K562 (cell line): ENCODE measurements at regions not wholly inside any gene's neighbourhood (a gene's known extent, or its start where the extent isn't known, plus 50 kb on each side); places are given as distances from the start of the nearest gene placed in this dataset.

Source experiments
- ATAC-seq: fragments of 200-7000 bp; cut with Tn5 transposase; 3 replicates; pipeline ENCODE4 v1.9.1; 2020; ENCODE audit warnings: moderate library complexity
- BruUV-seq: library from RNA; stranded (reverse); fragments of 400-500 nt; replicated peaks from 2 replicates; lab custom pipeline; 2021; lab: Mats Ljungman, UMichigan
- CTCF ChIA-PET: fragments of 300-600 bp; formaldehyde crosslinking; extraction: SDS; loops from one replicate; lab custom pipeline; 2021; ENCODE audit warnings: low intra/inter-chr PET ratio; lab: Yijun Ruan, JAX
- POLR2A ChIA-PET: fragments of 300-600, 350-650 bp; sonication (Branson Sonifier 250); formaldehyde crosslinking; extraction: SDS; loops from one replicate; lab custom pipeline; 2021; ENCODE audit warnings: antibody characterized with exemption, inconsistent platforms; lab: Yijun Ruan, JAX
- DNase-seq, 4 experiments: peaks; one replicate each; pipeline versions ENCODE4 v3.0.0 to v3.0.0-alpha.2; 2011 to 2018; ENCODE audit warnings: low spot score in 3 of 4, mixed read lengths in 3 of 4; ENCODE audit errors: extremely low read depth in 1 of 4
- FAIRE-seq: peaks from 2 replicates; lab custom pipeline; 2011; peaks lifted over from hg19 to GRCh38; lab: Jason Lieb, UNC
- H2AFZ ChIP-seq: 2 replicates; pipeline ENCODE4 v1.6.0; 2011; ENCODE audit warnings: low read depth, low read length, control low read depth, inconsistent platforms
- H3K27ac ChIP-seq: fragments of 200-600 bp; 3 replicates; pipeline ENCODE4 v1.8.0; 2011; ENCODE audit warnings: low read depth, mild to moderate bottlenecking, control low read depth, inconsistent platforms, low read length, moderate library complexity, mixed read lengths; ENCODE audit errors: extremely low read depth
- H3K27me3 ChIP-seq, 2 experiments: fragments of 300-600 bp in 1 of 2; 2 replicates in 1 of 2; 3 replicates in 1 of 2; pipeline versions ENCODE4 v1.6.0 to v1.8.0; 2011; ENCODE audit warnings: inconsistent platforms in 2 of 2, low read length in 2 of 2, mild to moderate bottlenecking in 1 of 2, mixed read lengths in 1 of 2, moderate library complexity in 1 of 2; ENCODE audit not compliant: control insufficient read depth in 2 of 2, insufficient read depth in 2 of 2
- H3K36me3 ChIP-seq: fragments of 300-600 bp; 3 replicates; pipeline ENCODE4 v1.8.0; 2011; ENCODE audit warnings: mild to moderate bottlenecking, low read length, inconsistent platforms; ENCODE audit not compliant: control insufficient read depth, insufficient read depth
- H3K4me1 ChIP-seq, 2 experiments: fragments of 200-600 bp in 1 of 2; replicated peaks in 1 of 2; 2 replicates in 1 of 2; 3 replicates in 1 of 2; pipeline versions ENCODE4 v1.5.1 to v1.8.0; 2011; ENCODE audit warnings: inconsistent platforms in 2 of 2, low read length in 2 of 2, mild to moderate bottlenecking in 1 of 2, mixed read lengths in 1 of 2, moderate library complexity in 1 of 2; ENCODE audit not compliant: control insufficient read depth in 2 of 2, insufficient read depth in 2 of 2
- H3K4me2 ChIP-seq: 2 replicates; pipeline ENCODE4 v1.6.1; 2011; ENCODE audit warnings: low read length, control low read depth, inconsistent platforms, mixed read lengths; ENCODE audit not compliant: insufficient read depth
- H3K4me3 ChIP-seq: fragments of 200-600 bp; sonication (generic), shearing (Covaris generic); 2 replicates; pipeline ENCODE4 v1.5.1; 2016; ENCODE audit warnings: control low read depth, inconsistent platforms
- H3K79me2 ChIP-seq: fragments of 200-600 bp; 3 replicates; pipeline ENCODE4 v1.8.0; 2011; ENCODE audit warnings: low read length, inconsistent platforms; ENCODE audit not compliant: control insufficient read depth, insufficient read depth
- H3K9ac ChIP-seq, 2 experiments: 2 replicates each; pipeline versions ENCODE4 v1.6.0 to v1.6.1; 2011; ENCODE audit warnings: low read depth in 2 of 2, low read length in 2 of 2, control low read depth in 1 of 2, inconsistent platforms in 1 of 2, mild to moderate bottlenecking in 1 of 2, mixed read lengths in 1 of 2; ENCODE audit not compliant: insufficient read depth in 1 of 2
- H3K9me1 ChIP-seq: one replicate; pipeline ENCODE4 v1.6.0; 2011; ENCODE audit warnings: inconsistent platforms, mild to moderate bottlenecking, low read length, moderate library complexity; ENCODE audit not compliant: control insufficient read depth, insufficient read depth
- H3K9me3 ChIP-seq: replicated peaks from 2 replicates; pipeline ENCODE4 v1.5.1; 2011; ENCODE audit warnings: low read depth, low read length, inconsistent platforms; ENCODE audit not compliant: control insufficient read depth, insufficient read depth
- H4K20me1 ChIP-seq: replicated peaks from 2 replicates; pipeline ENCODE4 v1.6.1; 2011; ENCODE audit warnings: low read length, inconsistent platforms, mixed read lengths; ENCODE audit not compliant: control insufficient read depth, insufficient read depth
- ATF3 ChIP-seq, 2 experiments: fragments of 450-650 bp in 1 of 2; sonication (generic) in 1 of 2; formaldehyde crosslinking in 1 of 2; IDR thresholded peaks in 1 of 2; conservative IDR thresholded peaks in 1 of 2; 2 replicates each; pipeline versions ENCODE4 v1.6.1 to v1.8.1; 2016 to 2023; ENCODE audit warnings: mild to moderate bottlenecking in 2 of 2, moderate library complexity in 2 of 2, inconsistent platforms in 1 of 2, missing genetic modification reagents in 1 of 2
- FIP1L1 ChIP-seq: fragments of 200-400 bp; formaldehyde crosslinking; IDR thresholded peaks from 2 replicates; pipeline ENCODE4 v1.6.1; 2018; ENCODE audit warnings: mild to moderate bottlenecking, low read depth, low read length; ENCODE audit not compliant: poor library complexity, severe bottlenecking
- FOXJ3 ChIP-seq: sonication (generic); formaldehyde crosslinking; IDR thresholded peaks from 2 replicates; pipeline ENCODE4 v1.4.0; 2020; ENCODE audit warnings: mild to moderate bottlenecking, missing genetic modification reagents
- PPARD ChIP-seq: fragments of 250-450 bp; sonication (Bioruptor Pico); IDR thresholded peaks from 2 replicates; pipeline ENCODE4 v1.8.0; 2022; ENCODE audit warnings: inconsistent platforms, mild to moderate bottlenecking, moderate library complexity
- PRPF4 ChIP-seq: fragments of 200-400 bp; formaldehyde crosslinking; IDR thresholded peaks from one replicate; pipeline ENCODE4 v1.6.1; 2017; ENCODE audit warnings: low read length, low read depth, mild to moderate bottlenecking; ENCODE audit not compliant: insufficient read depth, poor library complexity, severe bottlenecking
- PTBP1 ChIP-seq: fragments of 200-400 bp; formaldehyde crosslinking; IDR thresholded peaks from 2 replicates; pipeline ENCODE4 v1.6.1; 2017; ENCODE audit warnings: low read depth, low read length
- SMC3 ChIP-seq: conservative IDR thresholded peaks from 2 replicates; pipeline ENCODE4 v1.6.1; 2011; ENCODE audit warnings: low read depth, low read length, improper control_type of control experiment; ENCODE audit not compliant: insufficient read depth
- ZNF347 ChIP-seq: fragments of 450-650 bp; formaldehyde crosslinking; IDR thresholded peaks from 2 replicates; pipeline ENCODE4 v1.4.0; 2020; ENCODE audit warnings: low read depth, mild to moderate bottlenecking, moderate library complexity
- WGBS: fragments of 100-300 bp; shearing (Covaris generic); methylation state at CpG from one replicate; pipeline ENCODE4 v1.1.6; 2016; ENCODE audit warnings: low coverage, mixed read lengths; ENCODE audit not compliant: insufficient coverage; ENCODE audit errors: missing lambda C conversion rate; 5-methylcytosine and 5-hydroxymethylcytosine counted together
- in situ Hi-C: fragments of 300-500 bp; cut with MboI; formaldehyde crosslinking; loops from 4 replicates; pipeline ENCODE4 v1.15.0; 2018; ENCODE audit warnings: inconsistent platforms, mixed read lengths
- intact Hi-C: fragments of 100-400 bp; cut with micrococcal nuclease; formaldehyde crosslinking; loops from 2 replicates; pipeline ENCODE4 v1.14.2; 2022
- TF ChIP-seq, protein P1 (sequence below): sonication (generic); formaldehyde crosslinking; IDR thresholded peaks from 2 replicates; pipeline ENCODE4 v1.8.0; 2022; ENCODE audit warnings: mild to moderate bottlenecking, missing genetic modification reagents, borderline replicate concordance
- TF ChIP-seq, protein P2 (sequence below): sonication (generic); formaldehyde crosslinking; IDR thresholded peaks from 2 replicates; pipeline ENCODE4 v1.8.1; 2023; ENCODE audit warnings: missing genetic modification reagents, mild to moderate bottlenecking, borderline replicate concordance

DNA sequence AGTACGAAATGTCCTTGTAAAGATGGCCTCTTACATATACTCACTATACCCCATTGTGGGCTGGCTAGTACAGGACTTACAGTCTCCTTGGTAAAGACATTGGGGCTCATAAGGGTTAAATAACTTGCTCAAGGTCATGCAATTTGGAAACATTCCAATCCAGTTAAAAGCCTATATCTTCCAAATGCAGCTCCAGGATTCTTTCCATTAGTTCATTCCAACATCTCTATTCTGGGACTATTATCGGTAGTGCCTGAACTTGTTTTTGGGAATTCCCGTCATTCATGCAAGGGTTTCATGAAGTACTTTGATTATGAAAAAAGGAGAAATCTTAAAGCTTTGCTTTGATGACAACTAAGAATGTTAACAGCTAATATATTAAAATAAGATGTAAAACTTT is 99.2 kb upstream of the SLC8A1 start:
- 0% methylated on average over 3 of the region's 3 CpGs for WGBS
- Histone ChIP-seq H3K4me3 (no peak overlapping the region), H3K79me2 (no peaks in the 10 kb centered on the region), H3K36me3 (no peaks in the 10 kb centered on the region), H3K9me1 (no peaks in the 10 kb centered on the region), H3K27ac (no peak overlapping the region), H3K9ac (no peak overlapping the region), H3K4me2 (no peak overlapping the region), H3K27me3 (no peaks in the 10 kb centered on the region), H4K20me1 (no peaks in the 10 kb centered on the region), H3K9me3 (no peaks in the 10 kb centered on the region), H2AFZ (no peak overlapping the region), H3K4me1 (no peaks in the 10 kb centered on the region)
- no peak for DNase-seq
- CTCF ChIA-PET: no interaction called here
- no peak for FAIRE-seq
- no peak for ATAC-seq
- in situ Hi-C loops (no loop called here), intact Hi-C loops (no loop called here)
- no TSS peak for BruUV-seq
- POLR2A ChIA-PET: no interaction called here
- TF ChIP-seq SMC3 (no peak), PTBP1 (no peak), PRPF4 (no peak), ATF3 (IDR thresholded peaks at IDR 0.05) (no peak), ATF3 (CRISPR knock-in tag; conservative IDR thresholded peaks at IDR 0.05) (no peak), ZNF347 (no peak), FOXJ3 (CRISPR knock-in tag) (no peak), PPARD (CRISPR knock-in tag) (no peak), FIP1L1 (no peak)
- TF ChIP-seq, protein P1, sequence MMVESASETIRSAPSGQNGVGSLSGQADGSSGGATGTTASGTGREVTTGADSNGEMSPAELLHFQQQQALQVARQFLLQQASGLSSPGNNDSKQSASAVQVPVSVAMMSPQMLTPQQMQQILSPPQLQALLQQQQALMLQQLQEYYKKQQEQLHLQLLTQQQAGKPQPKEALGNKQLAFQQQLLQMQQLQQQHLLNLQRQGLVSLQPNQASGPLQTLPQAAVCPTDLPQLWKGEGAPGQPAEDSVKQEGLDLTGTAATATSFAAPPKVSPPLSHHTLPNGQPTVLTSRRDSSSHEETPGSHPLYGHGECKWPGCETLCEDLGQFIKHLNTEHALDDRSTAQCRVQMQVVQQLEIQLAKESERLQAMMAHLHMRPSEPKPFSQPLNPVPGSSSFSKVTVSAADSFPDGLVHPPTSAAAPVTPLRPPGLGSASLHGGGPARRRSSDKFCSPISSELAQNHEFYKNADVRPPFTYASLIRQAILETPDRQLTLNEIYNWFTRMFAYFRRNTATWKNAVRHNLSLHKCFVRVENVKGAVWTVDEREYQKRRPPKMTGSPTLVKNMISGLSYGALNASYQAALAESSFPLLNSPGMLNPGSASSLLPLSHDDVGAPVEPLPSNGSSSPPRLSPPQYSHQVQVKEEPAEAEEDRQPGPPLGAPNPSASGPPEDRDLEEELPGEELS (CRISPR knock-in tag): no peak
- TF ChIP-seq, protein P2, sequence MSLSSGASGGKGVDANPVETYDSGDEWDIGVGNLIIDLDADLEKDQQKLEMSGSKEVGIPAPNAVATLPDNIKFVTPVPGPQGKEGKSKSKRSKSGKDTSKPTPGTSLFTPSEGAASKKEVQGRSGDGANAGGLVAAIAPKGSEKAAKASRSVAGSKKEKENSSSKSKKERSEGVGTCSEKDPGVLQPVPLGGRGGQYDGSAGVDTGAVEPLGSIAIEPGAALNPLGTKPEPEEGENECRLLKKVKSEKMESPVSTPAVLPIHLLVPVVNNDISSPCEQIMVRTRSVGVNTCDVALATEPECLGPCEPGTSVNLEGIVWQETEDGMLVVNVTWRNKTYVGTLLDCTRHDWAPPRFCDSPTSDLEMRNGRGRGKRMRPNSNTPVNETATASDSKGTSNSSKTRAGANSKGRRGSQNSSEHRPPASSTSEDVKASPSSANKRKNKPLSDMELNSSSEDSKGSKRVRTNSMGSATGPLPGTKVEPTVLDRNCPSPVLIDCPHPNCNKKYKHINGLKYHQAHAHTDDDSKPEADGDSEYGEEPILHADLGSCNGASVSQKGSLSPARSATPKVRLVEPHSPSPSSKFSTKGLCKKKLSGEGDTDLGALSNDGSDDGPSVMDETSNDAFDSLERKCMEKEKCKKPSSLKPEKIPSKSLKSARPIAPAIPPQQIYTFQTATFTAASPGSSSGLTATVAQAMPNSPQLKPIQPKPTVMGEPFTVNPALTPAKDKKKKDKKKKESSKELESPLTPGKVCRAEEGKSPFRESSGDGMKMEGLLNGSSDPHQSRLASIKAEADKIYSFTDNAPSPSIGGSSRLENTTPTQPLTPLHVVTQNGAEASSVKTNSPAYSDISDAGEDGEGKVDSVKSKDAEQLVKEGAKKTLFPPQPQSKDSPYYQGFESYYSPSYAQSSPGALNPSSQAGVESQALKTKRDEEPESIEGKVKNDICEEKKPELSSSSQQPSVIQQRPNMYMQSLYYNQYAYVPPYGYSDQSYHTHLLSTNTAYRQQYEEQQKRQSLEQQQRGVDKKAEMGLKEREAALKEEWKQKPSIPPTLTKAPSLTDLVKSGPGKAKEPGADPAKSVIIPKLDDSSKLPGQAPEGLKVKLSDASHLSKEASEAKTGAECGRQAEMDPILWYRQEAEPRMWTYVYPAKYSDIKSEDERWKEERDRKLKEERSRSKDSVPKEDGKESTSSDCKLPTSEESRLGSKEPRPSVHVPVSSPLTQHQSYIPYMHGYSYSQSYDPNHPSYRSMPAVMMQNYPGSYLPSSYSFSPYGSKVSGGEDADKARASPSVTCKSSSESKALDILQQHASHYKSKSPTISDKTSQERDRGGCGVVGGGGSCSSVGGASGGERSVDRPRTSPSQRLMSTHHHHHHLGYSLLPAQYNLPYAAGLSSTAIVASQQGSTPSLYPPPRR: no peak
